HG02885 (cell line): ENCODE measurements at regions not wholly inside any gene's neighbourhood (a gene's known extent, or its start where the extent isn't known, plus 50 kb on each side); places are given as distances from the start of the nearest gene placed in this dataset.

ENCODE experiments used
- ATAC-seq: cut with Tn5 transposase; IDR thresholded peaks from one replicate; pipeline ENCODE4 v1.9.1; 2021; ENCODE audit warnings: mild to moderate bottlenecking; ENCODE audit not compliant: unreplicated experiment, poor library complexity

GRCh38 chr18:24530630-24531111 is 70.2 kb downstream of the HRH4 start:
- no peak for ATAC-seq

GRCh38 chr18:24534271-24534670 is 73.8 kb downstream of the HRH4 start:
- no peak for ATAC-seq

GRCh38 chr18:24534737-24535136 is 74.3 kb downstream of the HRH4 start:
- no peak for ATAC-seq

- ATAC-seq: no peak
Observed at GRCh38 chr18:24535527-24536295, 75.3 kb downstream of the HRH4 start.

GRCh38 chr18:24536326-24536725 is 75.9 kb downstream of the HRH4 start:
- ATAC-seq: no peak

GRCh38 chr18:24536834-24537233 is 76.4 kb downstream of the HRH4 start:
- ATAC-seq: no peak

- no peak for ATAC-seq
Observed at GRCh38 chr18:24538414-24539264, 78.2 kb downstream of the HRH4 start.

GRCh38 chr18:24539866-24540617 is 79.6 kb downstream of the HRH4 start:
- ATAC-seq: peak; percentile 80

- ATAC-seq: no peak
Observed at GRCh38 chr18:24540896-24541295, 80.5 kb downstream of the HRH4 start.

GRCh38 chr18:24543086-24543794 is 82.8 kb downstream of the HRH4 start:
- no peak for ATAC-seq

- ATAC-seq: no peak
Observed at GRCh38 chr18:24543795-24544498, 83.5 kb downstream of the HRH4 start.

- ATAC-seq: no peak
Observed at GRCh38 chr18:24544949-24545348, 84.5 kb downstream of the HRH4 start.

GRCh38 chr18:24545651-24546050 is 85.2 kb downstream of the HRH4 start:
- no peak for ATAC-seq

- no peak for ATAC-seq
Observed at GRCh38 chr18:24546307-24546706, 85.9 kb downstream of the HRH4 start.

- ATAC-seq: no peak
Observed at GRCh38 chr18:24548583-24548982, 88.1 kb downstream of the HRH4 start.

- ATAC-seq: no peak
Observed at GRCh38 chr18:24552218-24552617, 91.8 kb downstream of the HRH4 start.

- ATAC-seq: no peak
Observed at GRCh38 chr18:24553571-24554285, 93.3 kb downstream of the HRH4 start.

- ATAC-seq: no peak
Observed at GRCh38 chr18:24558403-24558802, 98.0 kb downstream of the HRH4 start.

GRCh38 chr18:24559526-24559925 is 99.1 kb downstream of the HRH4 start:
- no peak for ATAC-seq
